RCC 7860 (cell line): ENCODE measurements at regions not wholly inside any gene's neighbourhood (a gene's known extent, or its start where the extent isn't known, plus 50 kb on each side); places are given as distances from the start of the nearest gene placed in this dataset.
"Not testable (repeated sequence)": the region's sequence is repeated elsewhere in the genome, so short reads cannot be mapped to it uniquely, and the experiment has no call there.

Source experiments
- DNase-seq: peaks from one replicate; pipeline ENCODE4 v3.0.0-alpha.2; 2015; ENCODE audit warnings: low spot score
- FAIRE-seq: peaks from 2 replicates; lab custom pipeline; 2012; peaks lifted over from hg19 to GRCh38; lab: Jason Lieb, UNC

DNA sequence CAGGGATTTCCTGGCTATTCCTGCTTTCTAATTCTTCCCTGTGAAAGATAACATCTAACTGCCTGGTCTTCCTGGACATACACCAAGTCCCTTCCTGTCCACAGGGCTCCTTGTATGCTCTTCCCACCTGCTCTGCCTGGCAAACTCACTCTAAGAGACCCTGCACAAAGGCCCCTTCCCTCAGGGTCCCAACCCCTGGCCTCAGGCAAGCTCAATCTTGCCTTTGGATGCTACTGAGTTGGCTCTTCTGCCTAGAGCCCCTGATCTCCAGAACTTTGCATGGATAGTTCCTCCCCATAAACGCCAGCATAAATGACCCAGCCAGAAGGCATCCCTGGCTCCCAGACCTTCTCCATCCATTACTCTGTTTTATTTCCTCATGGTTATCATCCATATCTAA, 98.3 kb upstream of the OTOS start:
- no peak for FAIRE-seq

DNA sequence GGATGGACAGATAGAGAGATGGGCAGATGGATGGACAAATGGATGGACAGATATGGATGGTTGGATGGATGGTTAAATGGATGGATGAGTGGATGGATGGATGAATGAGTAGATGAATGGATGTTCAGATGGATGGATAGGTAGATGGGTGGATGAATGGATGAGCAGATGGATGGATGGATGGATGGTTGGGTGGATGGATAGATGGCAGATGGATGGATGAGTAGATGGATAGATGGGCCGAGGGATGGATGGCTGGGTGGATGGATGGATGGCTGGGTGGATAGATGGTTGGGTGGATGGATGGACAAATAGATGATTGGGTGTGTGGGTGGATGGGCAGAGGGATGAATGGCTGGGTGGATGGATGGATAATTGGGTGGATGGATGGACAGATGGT, 98.9 kb upstream of the OTOS start:
- FAIRE-seq: no peak
- DNase-seq: no peak

More for the DNA sequence above, 98.3 kb upstream of the OTOS start:
- DNase-seq: no peak

DNA sequence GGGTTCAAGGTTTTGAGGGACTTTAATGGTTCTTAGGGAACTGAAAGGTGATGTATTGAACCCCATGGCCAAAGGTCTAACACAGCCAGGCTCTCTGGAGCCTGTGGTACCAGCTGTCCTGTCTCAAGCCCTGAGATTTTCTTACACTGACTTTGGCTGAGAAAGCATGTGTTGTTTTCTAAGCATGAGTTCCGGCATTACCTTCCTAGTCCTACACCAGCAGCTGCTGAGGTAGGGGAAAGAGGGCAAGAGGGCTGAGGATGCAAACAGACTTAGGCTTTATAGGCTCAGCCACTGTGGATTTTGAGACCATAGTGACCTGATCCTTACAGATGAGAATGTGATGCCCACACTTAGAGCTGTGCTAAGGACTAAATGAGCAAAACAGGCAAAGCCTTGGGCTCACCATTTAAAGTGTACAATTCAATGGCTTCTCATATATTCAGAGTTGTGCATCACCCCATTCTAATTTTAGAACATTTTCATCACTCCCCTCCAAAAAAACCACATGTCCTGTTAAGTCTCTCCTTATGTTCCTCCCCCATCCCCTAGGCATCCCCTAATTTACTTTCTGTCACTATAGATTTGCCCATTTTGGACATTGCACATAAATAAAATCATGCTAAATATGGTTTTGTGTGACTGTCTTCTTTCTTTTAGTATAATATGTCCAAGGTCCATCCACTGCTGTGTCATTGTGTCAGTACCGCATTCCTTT, 99.7 kb upstream of the OTOS start:
- FAIRE-seq (no peak), DNase-seq (no peak)

DNA sequence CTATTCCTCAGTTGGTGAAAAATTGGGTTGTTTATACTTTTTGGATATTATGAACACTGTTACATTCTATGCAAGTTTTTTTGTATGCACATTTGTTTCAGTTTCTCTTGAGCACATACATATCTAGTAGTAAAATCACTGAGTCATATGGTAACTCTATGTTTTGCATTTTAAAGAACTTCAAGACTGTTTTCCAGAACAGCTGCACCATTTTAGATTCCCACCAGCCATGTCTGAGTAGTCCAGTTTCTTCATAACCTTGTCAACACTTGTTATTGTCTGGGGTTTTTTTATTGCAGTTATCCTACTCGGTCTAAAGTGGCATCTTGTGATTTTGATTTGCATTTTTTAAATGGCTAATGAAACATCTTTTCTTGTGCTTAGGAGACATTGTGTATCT, 100.3 kb upstream of the OTOS start:
- FAIRE-seq: no peak
- DNase-seq: no peak

DNA sequence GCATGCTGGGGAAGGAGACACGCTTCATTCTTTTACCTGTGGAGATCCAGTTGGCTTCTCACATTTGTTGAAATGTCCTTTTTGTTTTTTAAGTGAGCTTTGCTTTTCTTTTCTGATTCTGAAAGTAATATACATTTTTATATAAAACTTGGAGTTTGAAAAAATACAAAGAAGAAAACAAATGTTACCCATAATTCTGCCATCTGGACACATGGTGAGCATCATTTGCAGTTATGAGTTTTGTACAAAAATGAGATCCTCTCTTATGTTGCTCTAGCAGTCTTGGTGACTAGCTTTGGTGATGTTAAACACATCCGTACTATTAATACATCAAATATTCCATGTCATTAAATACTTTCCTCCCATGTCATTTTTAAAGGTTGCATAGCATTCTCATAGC, 101.1 kb upstream of the OTOS start:
- FAIRE-seq (no peak), DNase-seq (no peak)

DNA sequence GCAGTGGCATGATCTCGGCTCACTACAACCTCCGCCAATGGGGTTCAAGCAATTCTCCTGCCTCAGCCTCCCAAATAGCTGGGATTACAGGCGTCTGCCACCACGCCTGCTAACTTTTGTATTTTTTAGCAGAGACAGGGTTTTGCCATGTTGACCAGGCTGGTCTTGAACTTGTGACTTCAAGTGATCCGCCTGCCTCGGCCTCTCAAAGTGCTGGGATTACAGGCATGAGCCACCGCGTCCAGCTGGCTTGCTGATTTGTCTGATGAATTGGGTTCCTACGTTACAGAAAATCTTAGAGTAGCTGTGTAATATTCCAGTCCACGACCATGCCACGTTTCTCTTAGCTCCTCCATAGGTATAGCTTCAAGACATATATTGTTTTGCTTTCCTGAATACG, 102.6 kb upstream of the OTOS start:
- not testable (repeated sequence) for DNase-seq, FAIRE-seq

DNA sequence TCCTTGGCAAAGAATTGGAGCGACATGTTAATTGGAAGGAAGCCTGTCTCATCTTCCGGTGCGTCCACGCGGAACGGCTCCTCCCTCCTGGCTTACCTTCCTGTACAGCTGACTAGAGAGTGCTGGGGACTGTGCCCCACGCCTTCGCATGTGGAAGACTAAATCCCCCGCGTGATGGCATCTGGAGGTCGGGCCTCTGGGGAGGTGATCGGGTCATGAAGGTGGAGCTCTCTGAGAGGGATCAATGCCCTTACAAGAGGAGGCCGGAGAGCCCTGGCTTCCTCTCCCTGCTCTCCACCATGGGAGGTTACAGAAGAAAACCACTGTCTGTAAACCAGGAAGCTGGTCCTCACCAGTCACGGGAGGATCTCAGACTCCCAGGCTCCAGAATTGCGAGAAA, 104.1 kb upstream of the OTOS start:
- FAIRE-seq: no peak

DNA sequence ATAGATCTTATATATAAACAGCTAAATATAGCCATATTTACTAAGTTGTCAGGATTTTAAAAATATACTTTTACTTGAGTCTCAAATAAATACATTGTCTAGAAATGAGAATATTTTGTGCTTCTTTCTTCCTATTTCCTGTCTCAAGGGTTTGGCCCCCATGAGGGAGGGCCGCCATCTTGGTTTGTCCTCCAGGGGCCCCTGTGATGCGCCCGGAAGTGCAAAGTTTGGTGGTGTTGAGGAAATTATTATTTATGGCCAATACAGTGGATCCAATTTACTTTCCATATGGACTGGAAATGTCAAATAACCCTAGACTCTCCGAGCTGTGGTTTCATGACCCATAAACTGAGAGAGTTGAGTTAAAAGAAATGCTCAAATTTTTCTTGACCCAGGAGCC, 104.7 kb upstream of the OTOS start:
- DNase-seq: no peak
- FAIRE-seq: no peak

More for the DNA sequence above, 104.1 kb upstream of the OTOS start:
- DNase-seq: no peak

DNA sequence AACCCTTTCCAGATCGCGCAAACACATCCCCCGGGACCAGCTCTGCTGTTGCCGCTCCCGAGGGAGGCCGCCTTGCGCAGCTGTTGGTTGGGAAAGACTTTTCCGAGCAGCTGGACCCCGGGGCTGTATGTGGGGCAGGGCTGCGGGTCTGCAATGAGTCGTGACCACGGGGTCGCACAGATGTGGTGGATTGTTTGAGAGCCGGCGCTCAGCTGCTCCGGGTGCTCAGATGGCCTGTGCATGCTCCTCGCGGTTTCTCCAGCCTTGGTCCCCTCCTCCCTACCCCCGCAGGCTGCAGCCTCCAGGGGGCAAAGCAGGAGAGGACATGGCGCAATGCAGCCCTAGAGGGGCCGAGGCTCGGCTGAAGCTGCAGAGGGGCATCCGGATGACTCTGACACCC, 105.2 kb upstream of the OTOS start:
- FAIRE-seq (no peak), DNase-seq (no peak)

DNA sequence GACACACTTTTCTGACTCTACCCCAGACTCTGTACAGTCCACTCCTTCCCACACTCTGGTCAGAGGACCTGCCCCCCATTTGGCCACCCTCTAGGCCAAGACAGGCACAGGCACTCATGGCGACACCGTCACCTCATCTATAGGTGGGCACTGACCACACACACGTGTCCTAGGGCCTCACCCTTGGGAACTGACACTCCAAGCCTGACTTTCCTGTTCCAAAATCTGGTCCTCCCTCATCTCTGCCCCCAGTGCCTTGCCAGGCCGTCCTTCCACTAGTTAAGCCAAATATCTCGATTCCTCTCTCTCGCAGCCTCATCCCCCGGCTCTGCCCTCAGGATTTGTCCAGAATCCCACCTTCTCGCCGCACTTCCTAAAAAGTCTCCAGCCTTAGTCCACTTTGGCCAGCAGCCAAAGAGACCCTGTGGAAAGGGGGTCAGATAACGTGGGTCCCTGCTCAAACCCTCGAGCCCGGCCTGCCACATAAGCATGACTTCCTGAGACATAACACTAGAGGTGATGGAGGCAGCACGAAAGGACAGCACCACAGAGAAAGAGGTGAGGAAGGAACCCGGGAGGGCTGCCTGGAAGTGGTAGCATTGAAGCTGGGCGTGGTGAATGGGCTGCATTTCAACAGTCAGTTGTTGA, 105.8 kb upstream of the OTOS start:
- FAIRE-seq (no peak), DNase-seq (no peak)

DNA sequence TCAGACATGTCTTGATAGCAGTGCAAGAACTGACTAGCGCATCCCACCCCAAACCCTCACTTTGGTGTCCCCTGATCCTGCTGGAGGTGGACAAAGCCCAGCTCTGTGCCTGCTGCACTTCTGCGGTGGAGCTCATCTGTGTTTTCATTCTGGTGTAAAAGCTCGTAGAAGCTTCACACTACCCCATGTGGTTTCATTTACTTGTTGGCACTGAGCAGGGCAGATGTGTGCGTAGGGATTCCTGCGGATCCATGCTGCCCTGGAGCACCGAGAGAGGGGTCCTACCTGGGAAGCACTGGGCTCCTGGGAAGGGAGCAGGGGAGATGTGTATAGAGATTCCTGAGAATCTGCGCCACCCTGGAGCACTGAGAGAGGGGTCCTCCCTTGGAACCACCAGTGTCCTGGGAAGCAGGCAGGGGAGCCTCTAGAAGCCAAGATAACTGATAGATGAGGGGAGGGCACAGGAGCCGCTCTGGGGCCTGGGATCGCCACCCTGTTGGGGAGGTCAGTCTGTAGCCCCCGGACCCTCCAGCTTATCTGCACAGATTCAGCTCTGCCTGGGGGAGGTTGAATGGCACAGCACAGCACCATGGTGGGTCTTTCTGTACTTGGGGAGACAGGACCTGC, 106.9 kb upstream of the OTOS start:
- FAIRE-seq (no peak), DNase-seq (no peak)

DNA sequence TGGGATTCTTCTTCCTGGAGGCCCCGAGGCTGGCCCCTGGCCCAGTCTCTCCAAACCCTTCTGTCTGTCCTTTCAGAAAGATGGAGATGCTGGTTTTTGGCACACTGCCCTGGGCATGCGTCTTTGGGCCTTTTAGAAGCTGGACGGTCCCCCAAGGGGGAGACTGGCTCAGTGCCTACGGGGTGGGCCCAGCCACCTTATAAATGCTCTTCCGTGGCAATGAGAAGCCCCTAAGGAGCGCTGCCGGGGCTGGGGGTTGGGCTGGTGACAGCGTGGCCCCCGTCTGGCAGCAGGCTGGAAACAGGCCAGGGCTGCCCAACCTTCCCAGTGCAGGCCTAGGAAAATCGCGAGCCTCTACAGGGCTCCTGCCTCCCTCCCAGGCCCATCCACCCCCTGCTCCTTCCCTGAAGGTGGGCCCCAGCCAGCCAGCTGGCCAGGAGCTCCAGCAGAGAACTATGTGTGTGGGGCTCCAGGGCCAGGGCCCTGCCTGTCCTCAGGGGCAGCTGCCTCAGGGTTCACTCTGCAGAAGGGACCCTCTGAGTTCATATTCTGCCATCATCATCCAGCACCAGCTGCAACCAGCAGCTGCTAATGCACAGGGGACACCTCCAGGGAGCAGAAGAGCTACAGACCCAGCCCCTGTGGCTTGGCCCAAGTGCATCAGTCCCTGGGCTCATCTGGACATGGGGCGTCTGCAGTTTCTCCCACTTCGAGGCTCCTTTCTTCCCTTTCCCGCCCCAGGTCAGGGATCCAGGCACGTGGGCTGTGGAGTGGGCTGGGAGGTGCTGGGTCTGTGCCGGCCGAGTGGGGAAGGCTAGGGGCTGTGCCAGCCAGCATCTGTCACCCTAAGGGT, 107.6 kb upstream of the OTOS start:
- DNase-seq: no peak
- FAIRE-seq: no peak

DNA sequence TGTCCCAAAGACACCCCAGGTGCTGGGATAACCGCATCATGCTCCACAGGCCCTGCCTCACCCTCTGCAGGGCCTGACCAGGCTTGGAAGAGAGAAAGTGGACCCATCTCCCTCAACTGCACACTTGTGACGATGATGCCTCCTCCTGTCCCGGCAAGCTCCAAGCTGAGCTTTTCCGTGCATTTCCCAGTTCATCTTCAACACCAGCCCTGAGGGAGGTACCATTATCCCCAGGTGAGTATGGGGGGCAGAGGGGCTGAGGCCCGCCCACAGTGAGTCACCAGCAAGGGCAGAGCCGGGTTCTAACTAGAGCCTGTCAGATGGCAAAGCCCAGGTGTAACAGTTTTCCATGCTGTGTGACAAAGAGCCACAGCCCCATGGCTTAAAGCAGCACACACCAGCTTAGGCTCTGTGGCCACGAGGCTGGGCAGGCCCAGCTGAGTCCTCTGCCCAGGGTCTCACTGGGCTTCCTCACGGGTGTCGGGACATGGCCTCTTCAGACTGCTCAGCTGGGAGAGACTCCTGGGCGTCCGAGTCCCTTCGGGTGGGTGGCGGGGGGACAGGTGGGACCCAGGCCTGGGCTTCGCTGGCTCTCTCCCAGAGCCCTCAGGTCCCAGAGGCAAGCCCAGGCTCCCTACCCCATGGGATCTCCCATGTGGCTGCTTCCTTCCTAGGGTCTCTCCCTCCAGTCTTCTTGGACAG, 108.4 kb upstream of the OTOS start:
- no peak for DNase-seq
- FAIRE-seq: no peak

DNA sequence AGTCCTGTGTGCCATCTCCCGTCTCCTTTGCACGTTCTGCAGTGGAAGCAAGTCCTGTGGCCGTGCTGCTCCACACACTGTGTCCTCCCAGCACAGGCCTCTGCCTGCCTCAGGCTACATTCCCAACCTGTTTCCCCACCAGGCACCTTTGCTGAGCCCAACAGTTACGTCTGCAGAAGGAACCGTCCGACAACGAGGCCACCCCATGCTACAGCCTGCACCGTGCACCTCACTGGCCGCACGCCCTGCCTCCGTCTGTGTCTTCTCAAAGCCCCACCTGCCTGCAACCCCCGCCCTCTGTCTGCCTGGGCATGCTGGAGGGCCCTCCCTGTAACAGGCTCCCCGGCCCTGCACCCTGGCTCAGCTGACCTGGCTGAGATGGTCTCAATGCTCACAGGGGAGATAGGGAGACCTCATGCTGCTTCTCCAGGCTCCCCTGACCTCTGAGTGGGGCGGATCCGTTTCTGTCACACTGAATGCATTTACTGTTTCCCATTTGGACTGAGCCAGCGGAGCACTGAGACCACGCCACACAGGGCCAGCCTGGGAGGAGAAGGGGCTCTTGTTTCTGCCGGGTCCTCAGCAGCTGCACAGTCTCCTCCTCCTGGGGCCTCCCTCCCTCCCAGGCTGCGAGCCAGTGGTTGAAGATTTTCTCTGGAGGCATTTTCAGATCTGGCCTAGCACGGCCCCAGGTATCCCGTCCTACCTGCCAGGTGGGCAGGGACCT, 109.1 kb upstream of the OTOS start:
- FAIRE-seq (no peak), DNase-seq (no peak)

DNA sequence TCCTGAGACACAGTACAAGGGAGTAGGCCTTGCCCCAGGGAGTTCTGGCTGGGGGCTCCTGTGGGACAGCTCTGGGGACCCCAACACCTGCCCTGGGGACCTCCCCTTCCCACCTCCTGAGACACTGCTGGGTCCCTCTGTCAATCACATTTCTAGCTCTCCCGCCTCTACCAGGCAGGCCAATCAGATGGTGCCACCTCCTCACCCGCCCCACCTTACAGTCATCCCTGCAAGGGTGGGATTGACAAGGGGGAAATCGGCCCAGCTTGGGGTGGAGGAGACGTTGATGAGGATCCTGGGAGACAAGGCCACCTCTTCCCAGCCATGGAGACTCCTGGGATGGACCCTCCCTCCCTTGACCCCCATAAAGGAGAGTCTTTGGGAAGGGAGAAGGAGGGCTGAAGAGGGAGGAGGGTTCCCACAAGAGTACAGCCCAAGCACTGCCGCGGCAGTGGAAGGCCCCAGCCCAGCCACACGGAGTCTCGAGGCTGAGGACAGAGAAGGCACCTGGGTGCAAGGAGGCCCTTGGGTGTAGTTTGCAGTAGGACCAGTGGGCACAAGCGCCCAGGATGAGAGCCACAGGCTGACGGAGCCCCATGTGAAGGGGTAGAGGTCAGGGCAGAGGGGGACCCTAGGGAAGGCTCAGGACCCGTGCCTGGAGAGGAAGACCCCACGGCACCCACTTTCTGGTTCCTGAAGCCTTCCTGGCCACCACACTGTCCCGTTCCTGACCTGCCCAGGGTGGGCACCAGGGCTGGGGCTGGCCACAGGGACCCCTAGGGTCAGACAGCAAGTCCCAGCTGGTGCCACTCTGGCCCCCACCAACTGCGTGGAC, 109.9 kb upstream of the OTOS start:
- FAIRE-seq (no peak), DNase-seq (no peak)

DNA sequence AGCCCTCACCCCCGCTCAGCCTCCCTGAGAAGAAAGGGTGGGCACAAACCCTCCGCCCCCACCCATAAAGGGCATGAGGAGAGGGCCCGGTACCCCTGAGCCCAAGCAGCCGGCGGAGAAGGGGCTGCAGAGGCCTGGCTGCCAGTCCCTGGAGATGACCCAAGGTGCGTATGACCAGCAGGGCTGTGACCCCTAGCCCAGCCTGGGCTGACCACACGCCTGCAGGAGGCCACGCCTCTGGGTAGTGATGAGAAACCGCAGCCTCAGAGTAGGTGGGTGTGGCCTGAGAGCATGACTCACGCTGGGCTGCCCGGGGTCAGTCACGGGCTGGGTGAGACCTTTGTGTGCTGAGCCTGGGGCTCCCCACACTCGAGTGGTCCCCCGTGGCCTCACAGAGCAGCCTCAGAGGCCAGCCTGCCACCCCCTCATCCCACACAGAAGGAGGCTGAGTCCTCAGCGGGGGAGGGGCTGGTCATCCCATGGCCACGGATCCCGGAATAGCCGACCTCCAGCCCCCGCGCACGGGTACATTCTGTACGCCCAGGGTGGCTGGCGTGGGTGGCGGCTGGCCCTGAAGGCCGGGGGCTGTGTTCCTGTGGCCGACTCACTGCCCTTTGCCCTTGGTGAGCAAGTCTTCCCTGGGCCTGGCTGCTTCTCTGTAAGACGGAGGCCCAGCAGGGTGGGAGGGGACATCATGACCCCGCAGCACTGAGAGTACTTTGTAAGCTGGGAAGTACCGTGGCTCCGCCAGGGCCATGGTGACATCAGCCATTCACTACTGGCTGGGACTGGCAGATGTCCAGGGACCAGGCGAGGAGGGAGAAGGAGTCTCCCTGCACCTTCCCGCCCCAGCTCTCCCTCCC, 110.8 kb upstream of the OTOS start:
- FAIRE-seq: peak; percentile 86
- peak; percentile 96 for DNase-seq

DNA sequence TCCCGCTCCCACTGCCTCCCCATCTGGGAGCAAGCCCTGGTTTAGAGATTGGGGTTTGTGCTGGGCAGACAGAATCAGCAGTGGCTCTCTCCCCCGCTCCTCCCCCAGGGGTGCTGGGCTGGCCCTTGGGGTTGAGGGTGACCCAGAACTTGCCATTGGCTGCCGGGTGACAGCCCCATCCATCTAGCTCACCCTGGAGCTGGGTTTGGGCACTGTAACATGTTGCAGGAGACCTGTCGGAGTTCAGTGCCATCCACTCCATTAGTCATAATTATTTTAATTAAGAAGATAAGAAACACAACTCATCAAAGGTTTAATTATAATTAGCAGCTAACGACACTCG, 111.4 kb upstream of the OTOS start:
- DNase-seq (no peak), FAIRE-seq (no peak)

DNA sequence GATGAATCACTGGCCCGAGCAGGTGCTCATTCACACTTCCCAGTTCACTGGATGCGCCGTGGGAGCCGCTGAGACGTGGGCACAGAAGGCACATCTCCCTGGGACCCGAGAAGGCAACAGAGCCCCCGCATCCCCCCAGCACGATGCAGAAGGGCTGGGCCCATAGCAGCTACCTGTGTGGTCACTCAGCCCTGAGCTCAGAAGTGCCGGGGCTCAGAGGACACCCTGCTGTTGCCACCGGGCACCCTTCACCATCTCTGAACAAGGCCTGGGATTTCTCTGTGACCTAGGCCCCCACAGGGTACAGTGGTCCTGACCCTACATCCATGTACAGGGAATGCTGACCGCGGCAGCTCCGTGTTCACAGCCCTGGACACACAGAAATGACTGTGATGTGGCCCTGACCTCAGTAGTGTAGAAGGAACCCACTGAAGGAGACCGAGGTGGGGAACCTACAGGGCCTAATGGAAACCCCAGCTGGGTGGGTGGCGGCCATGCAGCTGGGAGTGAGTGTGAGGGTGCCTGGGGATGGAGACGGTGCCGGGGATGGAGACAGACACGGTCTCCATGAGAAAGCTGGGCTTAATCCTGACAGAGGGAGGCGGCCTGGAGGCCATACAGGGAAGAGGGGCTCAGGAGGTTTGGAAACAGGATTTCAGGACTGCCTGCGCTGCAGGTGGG, 111.9 kb upstream of the OTOS start:
- FAIRE-seq: no peak
- DNase-seq: no peak
